ENCODE measurements at regions not wholly inside any gene's neighbourhood (a gene's known extent, or its start where the extent isn't known, plus 50 kb on each side); places are given as distances from the start of the nearest gene placed in this dataset.

DNA sequence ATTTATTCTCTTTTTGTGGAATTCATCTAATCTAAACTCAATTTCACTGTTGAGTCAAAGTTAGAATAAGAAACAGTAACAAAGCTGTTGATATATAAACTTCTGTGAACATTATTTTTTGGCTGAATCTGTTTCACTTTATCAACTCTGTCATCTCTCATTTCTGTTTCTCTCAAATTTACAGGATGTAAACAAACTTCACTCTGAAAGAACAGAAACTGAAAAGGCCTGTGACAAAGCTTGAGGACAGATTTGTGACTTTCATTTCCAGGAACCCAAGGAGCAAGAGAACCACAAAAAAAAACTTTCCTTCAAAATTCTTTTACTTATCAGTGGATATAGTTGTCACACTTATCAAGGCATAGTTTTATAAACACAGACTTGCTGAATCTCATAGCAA is 447.9 kb upstream of the OPRM1 start:
- Histone ChIP-seq H2BK12ac (ENCODE audit: insufficient read length, low read depth, low read length) (no peak overlapping the region), H4K91ac (ENCODE audit: insufficient read length, low read depth, low read length) (no peak overlapping the region), H3K23ac (ENCODE audit: insufficient read length, low read depth, low read length) (no peak overlapping the region), H2BK120ac (ENCODE audit: low read depth, low read length, poor library complexity, severe bottlenecking) (no peak overlapping the region), H3K18ac (ENCODE audit: insufficient read length, low read depth, low read length) (no peak overlapping the region), H3K27ac (ENCODE audit: insufficient read length, low read depth, low read length) (no peak overlapping the region), H3K4me1 (ENCODE audit: insufficient read depth, low read length) (no peaks in the 10 kb centered on the region), H3K9ac (ENCODE audit: extremely low read depth, insufficient read length, low read length) (no peak overlapping the region), H2BK20ac (ENCODE audit: low read depth, low read length, poor library complexity, severe bottlenecking) (no peak overlapping the region), H3T11ph (ENCODE audit: low read length) (no peak overlapping the region), H3K4ac (ENCODE audit: low read depth, low read length) (no peak overlapping the region), H3K79me2 (ENCODE audit: insufficient read depth, low read length) (no peaks in the 10 kb centered on the region), H3K27me3 (ENCODE audit: insufficient read depth, low read length) (no peaks in the 10 kb centered on the region), H4K8ac (replicated peaks; ENCODE audit: insufficient read length, low read depth, low read length) (no peak overlapping the region), H2BK15ac (ENCODE audit: low read depth, low read length) (no peak overlapping the region), H3K56ac (ENCODE audit: insufficient read length, low read depth, low read length) (no peak overlapping the region), H4K5ac (ENCODE audit: insufficient read length, low read depth, low read length) (no peak overlapping the region), H3K4me2 (ENCODE audit: insufficient read depth, insufficient read length, low read length) (no peak overlapping the region), H2BK5ac (ENCODE audit: insufficient read length, low read length) (no peak overlapping the region), H2AFZ (ENCODE audit: low read length) (no peak overlapping the region), H4K20me1 (ENCODE audit: control insufficient read depth, insufficient read depth, insufficient read length) (no peaks in the 10 kb centered on the region), H3K23me2 (ENCODE audit: insufficient read length, low read depth, low read length, poor library complexity, severe bottlenecking) (no peaks in the 10 kb centered on the region), H2AK5ac (ENCODE audit: insufficient read length, low read length) (no peak overlapping the region), H3K14ac (ENCODE audit: insufficient read depth, low read length) (no peak overlapping the region), H3K9me3 (ENCODE audit: control insufficient read depth, low read depth, low read length) (no peaks in the 10 kb centered on the region), H3K79me1 (ENCODE audit: insufficient read depth, low read depth, low read length, poor library complexity, severe bottlenecking) (no peaks in the 10 kb centered on the region)
- no peak overlapping the region for H3K27ac Mint-ChIP-seq
- H3K4me3 Mint-ChIP-seq = no peak overlapping the region
- H3K27me3 Mint-ChIP-seq (ENCODE audit: low read depth) = no peaks in the 10 kb centered on the region
- TF ChIP-seq, protein P1, sequence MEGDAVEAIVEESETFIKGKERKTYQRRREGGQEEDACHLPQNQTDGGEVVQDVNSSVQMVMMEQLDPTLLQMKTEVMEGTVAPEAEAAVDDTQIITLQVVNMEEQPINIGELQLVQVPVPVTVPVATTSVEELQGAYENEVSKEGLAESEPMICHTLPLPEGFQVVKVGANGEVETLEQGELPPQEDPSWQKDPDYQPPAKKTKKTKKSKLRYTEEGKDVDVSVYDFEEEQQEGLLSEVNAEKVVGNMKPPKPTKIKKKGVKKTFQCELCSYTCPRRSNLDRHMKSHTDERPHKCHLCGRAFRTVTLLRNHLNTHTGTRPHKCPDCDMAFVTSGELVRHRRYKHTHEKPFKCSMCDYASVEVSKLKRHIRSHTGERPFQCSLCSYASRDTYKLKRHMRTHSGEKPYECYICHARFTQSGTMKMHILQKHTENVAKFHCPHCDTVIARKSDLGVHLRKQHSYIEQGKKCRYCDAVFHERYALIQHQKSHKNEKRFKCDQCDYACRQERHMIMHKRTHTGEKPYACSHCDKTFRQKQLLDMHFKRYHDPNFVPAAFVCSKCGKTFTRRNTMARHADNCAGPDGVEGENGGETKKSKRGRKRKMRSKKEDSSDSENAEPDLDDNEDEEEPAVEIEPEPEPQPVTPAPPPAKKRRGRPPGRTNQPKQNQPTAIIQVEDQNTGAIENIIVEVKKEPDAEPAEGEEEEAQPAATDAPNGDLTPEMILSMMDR (conservative IDR thresholded peaks at IDR 0.05) = no peak
- DNase-seq = no peak
- H3K4me1 Mint-ChIP-seq = peaks cover 6 to 11% of the 10 kb centered on the region in 2 experiments
- H3K36me3 Mint-ChIP-seq (ENCODE audit: insufficient read depth in 1 of 3, low read depth in 3 of 3) = no peaks in the 10 kb centered on the region; a peak in 1 of 7 replicates
- H3K9me3 Mint-ChIP-seq = no peaks in the 10 kb centered on the region
